Activated naive CD8-positive, alpha-beta T cell treated with anti-CD3 and anti-CD28 coated beads for 36 hours (primary cell): ENCODE measurements at regions not wholly inside any gene's neighbourhood (a gene's known extent, or its start where the extent isn't known, plus 50 kb on each side); places are given as distances from the start of the nearest gene placed in this dataset.

ENCODE experiments used
- DNase-seq: peaks from one replicate; pipeline ENCODE4 v3.0.0; 2021
- H3K27ac Mint-ChIP-seq: one replicate; pipeline ENCODE4 v1.8.0; 2022; ENCODE audit warnings: mild to moderate bottlenecking, moderate library complexity, mixed read lengths
- H3K27me3 Mint-ChIP-seq: one replicate; pipeline ENCODE4 v1.8.0; 2022; ENCODE audit warnings: mild to moderate bottlenecking, mixed read lengths
- H3K36me3 Mint-ChIP-seq: one replicate; pipeline ENCODE4 v1.8.0; 2021; ENCODE audit warnings: mild to moderate bottlenecking, mixed read lengths
- H3K4me1 Mint-ChIP-seq: one replicate; pipeline ENCODE4 v1.8.0; 2021; ENCODE audit warnings: mixed read lengths
- H3K4me3 Mint-ChIP-seq: one replicate; pipeline ENCODE4 v1.8.0; 2022; ENCODE audit warnings: mild to moderate bottlenecking, moderate library complexity, mixed read lengths
- H3K9me3 Mint-ChIP-seq: one replicate; pipeline ENCODE4 v1.8.0; 2022; ENCODE audit warnings: mixed read lengths

GRCh38 chr9:81156381-81156780 is 533.0 kb downstream of the TLE1 start:
- Mint-ChIP-seq H3K9me3 (peaks cover 2% of the 10 kb centered on the region), H3K27ac (no peak overlapping the region), H3K4me3 (no peak overlapping the region), H3K27me3 (no peaks in the 10 kb centered on the region), H3K36me3 (no peaks in the 10 kb centered on the region), H3K4me1 (no peaks in the 10 kb centered on the region)
- no peak for DNase-seq

- no peak for DNase-seq
- Mint-ChIP-seq H3K4me3 (no peak overlapping the region), H3K9me3 (peaks cover 2% of the 10 kb centered on the region), H3K4me1 (no peaks in the 10 kb centered on the region), H3K27me3 (no peaks in the 10 kb centered on the region), H3K36me3 (no peaks in the 10 kb centered on the region), H3K27ac (no peak overlapping the region)
Observed at GRCh38 chr9:81150016-81150625, 539.2 kb downstream of the TLE1 start.

GRCh38 chr9:81146684-81147337 is 542.5 kb downstream of the TLE1 start:
- Mint-ChIP-seq H3K4me3 (no peak overlapping the region), H3K9me3 (no peaks in the 10 kb centered on the region), H3K36me3 (no peaks in the 10 kb centered on the region), H3K4me1 (no peaks in the 10 kb centered on the region), H3K27ac (no peak overlapping the region), H3K27me3 (no peaks in the 10 kb centered on the region)
- no peak for DNase-seq

- DNase-seq = no peak
- Mint-ChIP-seq H3K27ac (no peak overlapping the region), H3K36me3 (no peaks in the 10 kb centered on the region), H3K27me3 (no peaks in the 10 kb centered on the region), H3K4me3 (no peak overlapping the region), H3K4me1 (no peaks in the 10 kb centered on the region), H3K9me3 (no peaks in the 10 kb centered on the region)
Observed at GRCh38 chr9:81146241-81146640, 543.1 kb downstream of the TLE1 start.

GRCh38 chr9:81145331-81145963 is 543.9 kb downstream of the TLE1 start:
- Mint-ChIP-seq H3K4me3 (no peak overlapping the region), H3K27ac (no peak overlapping the region), H3K36me3 (no peaks in the 10 kb centered on the region), H3K27me3 (no peaks in the 10 kb centered on the region), H3K9me3 (no peaks in the 10 kb centered on the region), H3K4me1 (no peaks in the 10 kb centered on the region)
- no peak for DNase-seq

GRCh38 chr9:81141961-81142360 is 547.4 kb downstream of the TLE1 start:
- no peak for DNase-seq
- Mint-ChIP-seq H3K4me3 (no peak overlapping the region), H3K36me3 (no peaks in the 10 kb centered on the region), H3K4me1 (no peaks in the 10 kb centered on the region), H3K9me3 (no peaks in the 10 kb centered on the region), H3K27me3 (no peaks in the 10 kb centered on the region), H3K27ac (no peak overlapping the region)

GRCh38 chr9:81137976-81138568 is 551.3 kb downstream of the TLE1 start:
- no peak for DNase-seq
- no peak overlapping the region for H3K27ac Mint-ChIP-seq
- H3K4me1 Mint-ChIP-seq = no peaks in the 10 kb centered on the region
- H3K36me3 Mint-ChIP-seq = no peaks in the 10 kb centered on the region
- H3K4me3 Mint-ChIP-seq = no peak overlapping the region
- H3K9me3 Mint-ChIP-seq = no peaks in the 10 kb centered on the region
- H3K27me3 Mint-ChIP-seq = no peaks in the 10 kb centered on the region

GRCh38 chr9:81132796-81133195 is 556.6 kb downstream of the TLE1 start:
- H3K27ac Mint-ChIP-seq = no peak overlapping the region
- no peaks in the 10 kb centered on the region for H3K9me3 Mint-ChIP-seq
- DNase-seq = no peak

GRCh38 chr9:81132318-81132717 is 557.0 kb downstream of the TLE1 start:
- no peak overlapping the region for H3K27ac Mint-ChIP-seq
- no peak overlapping the region for H3K4me3 Mint-ChIP-seq
- no peaks in the 10 kb centered on the region for H3K4me1 Mint-ChIP-seq
- H3K36me3 Mint-ChIP-seq = no peaks in the 10 kb centered on the region
- no peaks in the 10 kb centered on the region for H3K9me3 Mint-ChIP-seq
- no peak for DNase-seq
- no peaks in the 10 kb centered on the region for H3K27me3 Mint-ChIP-seq

More at GRCh38 chr9:81132796-81133195, 556.6 kb downstream of the TLE1 start:
- H3K4me3 Mint-ChIP-seq = no peak overlapping the region
- no peaks in the 10 kb centered on the region for H3K27me3 Mint-ChIP-seq
- H3K4me1 Mint-ChIP-seq = no peaks in the 10 kb centered on the region
- H3K36me3 Mint-ChIP-seq = no peaks in the 10 kb centered on the region

GRCh38 chr9:81128701-81129100 is 560.6 kb downstream of the TLE1 start:
- H3K27ac Mint-ChIP-seq = no peak overlapping the region

GRCh38 chr9:81125446-81126092 is 563.8 kb downstream of the TLE1 start:
- no peaks in the 10 kb centered on the region for H3K36me3 Mint-ChIP-seq
- H3K4me3 Mint-ChIP-seq = no peak overlapping the region

More at GRCh38 chr9:81128701-81129100, 560.6 kb downstream of the TLE1 start:
- Mint-ChIP-seq H3K27me3 (no peaks in the 10 kb centered on the region), H3K4me1 (peaks cover 2% of the 10 kb centered on the region), H3K4me3 (no peak overlapping the region), H3K36me3 (no peaks in the 10 kb centered on the region), H3K9me3 (peaks cover 3% of the 10 kb centered on the region)
- DNase-seq = no peak

GRCh38 chr9:81123526-81123925 is 565.8 kb downstream of the TLE1 start:
- Mint-ChIP-seq H3K4me1 (peaks cover 2% of the 10 kb centered on the region), H3K4me3 (no peak overlapping the region), H3K27ac (no peak overlapping the region), H3K36me3 (no peaks in the 10 kb centered on the region), H3K9me3 (peaks cover 3% of the 10 kb centered on the region), H3K27me3 (no peaks in the 10 kb centered on the region)
- DNase-seq = no peak

More at GRCh38 chr9:81125446-81126092, 563.8 kb downstream of the TLE1 start:
- no peak overlapping the region for H3K27ac Mint-ChIP-seq
- no peak for DNase-seq
- peaks cover 2% of the 10 kb centered on the region for H3K4me1 Mint-ChIP-seq
- H3K9me3 Mint-ChIP-seq = peaks cover 3% of the 10 kb centered on the region
- no peaks in the 10 kb centered on the region for H3K27me3 Mint-ChIP-seq

GRCh38 chr9:81122749-81123148 is 566.6 kb downstream of the TLE1 start:
- no peak overlapping the region for H3K4me3 Mint-ChIP-seq
- DNase-seq = no peak
- peaks cover 3% of the 10 kb centered on the region for H3K9me3 Mint-ChIP-seq
- H3K36me3 Mint-ChIP-seq = no peaks in the 10 kb centered on the region
- H3K27me3 Mint-ChIP-seq = no peaks in the 10 kb centered on the region
- H3K27ac Mint-ChIP-seq = no peak overlapping the region
- peaks cover 2% of the 10 kb centered on the region for H3K4me1 Mint-ChIP-seq

- Mint-ChIP-seq H3K9me3 (no peaks in the 10 kb centered on the region), H3K36me3 (no peaks in the 10 kb centered on the region), H3K27me3 (no peaks in the 10 kb centered on the region), H3K4me3 (no peak overlapping the region), H3K4me1 (no peaks in the 10 kb centered on the region), H3K27ac (no peak overlapping the region)
- DNase-seq = no peak
Observed at GRCh38 chr9:81119591-81119990, 569.8 kb downstream of the TLE1 start.

- Mint-ChIP-seq H3K9me3 (no peaks in the 10 kb centered on the region), H3K4me3 (no peak overlapping the region), H3K36me3 (no peaks in the 10 kb centered on the region), H3K4me1 (peaks cover 5% of the 10 kb centered on the region), H3K27me3 (no peaks in the 10 kb centered on the region), H3K27ac (no peak overlapping the region)
- no peak for DNase-seq
Observed at GRCh38 chr9:81118416-81118815, 570.9 kb downstream of the TLE1 start.
